Endothelial cell of umbilical vein (primary cell): ENCODE measurements at regions not wholly inside any gene's neighbourhood (a gene's known extent, or its start where the extent isn't known, plus 50 kb on each side); places are given as distances from the start of the nearest gene placed in this dataset.

Experiments
- BruUV-seq: library from RNA; stranded (reverse); fragments of 400-500 nt; replicated peaks from 2 replicates; lab custom pipeline; 2021; lab: Mats Ljungman, UMichigan
- CTCF ChIA-PET: fragments of 300-600, 350-600 bp; sonication (Branson Sonifier 250); formaldehyde crosslinking; loops from one replicate; lab custom pipeline; 2021; ENCODE audit warnings: antibody characterized with exemption, inconsistent platforms; lab: Charles Lee
- POLR2A ChIA-PET: fragments of 300-600, 350-600 bp; sonication (Branson Sonifier 250); formaldehyde crosslinking; loops from one replicate; lab custom pipeline; 2021; ENCODE audit warnings: antibody characterized with exemption, inconsistent platforms; lab: Charles Lee
- DNase-seq: peaks from one replicate; pipeline ENCODE4 v3.0.0-alpha.2; 2011; ENCODE audit warnings: low read depth, low spot score
- FAIRE-seq: peaks from 2 replicates; lab custom pipeline; 2011; peaks lifted over from hg19 to GRCh38; lab: Jason Lieb, UNC
- H2AFZ ChIP-seq: 2 replicates; pipeline ENCODE4 v1.6.0; 2012; ENCODE audit warnings: low read depth, low read length, control low read depth, inconsistent platforms
- H3K27ac ChIP-seq: 2 replicates; pipeline ENCODE4 v1.5.1; 2011; ENCODE audit warnings: low read depth, mild to moderate bottlenecking, control low read depth, low read length, moderate library complexity; ENCODE audit not compliant: insufficient read depth
- H3K27me3 ChIP-seq, 2 experiments: 2 replicates each; pipeline versions ENCODE4 v1.6.0 to v1.6.1; 2011; ENCODE audit warnings: low read length in 2 of 2, mixed read lengths in 1 of 2; ENCODE audit not compliant: control insufficient read depth in 2 of 2, insufficient read depth in 2 of 2
- H3K36me3 ChIP-seq, 2 experiments: 2 replicates in 1 of 2; 3 replicates in 1 of 2; pipeline ENCODE4 v1.5.1; 2011; ENCODE audit warnings: low read length in 2 of 2, mild to moderate bottlenecking in 1 of 2, moderate library complexity in 1 of 2; ENCODE audit not compliant: control insufficient read depth in 2 of 2, insufficient read depth in 2 of 2; ENCODE audit errors: extremely low read depth in 1 of 2
- H3K4me1 ChIP-seq: 3 replicates; pipeline ENCODE4 v1.5.1; 2011; ENCODE audit warnings: mild to moderate bottlenecking, low read length; ENCODE audit not compliant: control insufficient read depth, insufficient read depth; ENCODE audit errors: extremely low read depth
- H3K4me2 ChIP-seq: 2 replicates; pipeline ENCODE4 v1.6.1; 2011; ENCODE audit warnings: low read length, control low read depth, mixed read lengths; ENCODE audit not compliant: insufficient read depth
- H3K4me3 ChIP-seq, 3 experiments: fragments of 200-600 bp in 1 of 3; sonication (generic), shearing (Covaris generic) in 1 of 3; replicated peaks in 1 of 3; 2 replicates each; pipeline ENCODE4 v1.5.1; 2011 to 2016; ENCODE audit warnings: control low read depth in 3 of 3, low read length in 3 of 3, mild to moderate bottlenecking in 2 of 3, inconsistent platforms in 1 of 3, low read depth in 1 of 3, moderate library complexity in 1 of 3; ENCODE audit not compliant: insufficient read depth in 1 of 3
- H3K79me2 ChIP-seq: 2 replicates; pipeline ENCODE4 v1.6.0; 2012; ENCODE audit warnings: low read length, inconsistent platforms; ENCODE audit not compliant: control insufficient read depth, insufficient read depth
- H3K9ac ChIP-seq: replicated peaks from 2 replicates; pipeline ENCODE3; 2011; ENCODE audit warnings: low read length, control low read depth; ENCODE audit not compliant: insufficient read depth; ENCODE audit errors: extremely low read depth
- H3K9me1 ChIP-seq: replicated peaks from 3 replicates; pipeline ENCODE4 v1.6.0; 2011; ENCODE audit warnings: mild to moderate bottlenecking, low read length; ENCODE audit not compliant: control insufficient read depth, insufficient read depth; ENCODE audit errors: extremely low read depth
- H3K9me3 ChIP-seq: replicated peaks from 2 replicates; pipeline ENCODE4 v1.5.1; 2012; ENCODE audit warnings: low read length, inconsistent platforms; ENCODE audit not compliant: control insufficient read depth, insufficient read depth
- H4K20me1 ChIP-seq: replicated peaks from 2 replicates; pipeline ENCODE3; 2011; ENCODE audit warnings: mild to moderate bottlenecking, low read length; ENCODE audit not compliant: control insufficient read depth, insufficient read depth; ENCODE audit errors: extremely low read depth
- CTCF ChIP-seq, 2 donors: IDR thresholded peaks; 1 replicate in 1 of 2; 2 replicates in 1 of 2; pipeline ENCODE4 v1.5.1; 2011; ENCODE audit warnings: low read length in 2 of 2, mild to moderate bottlenecking in 2 of 2, moderate library complexity in 2 of 2, control low read depth in 1 of 2, inconsistent platforms in 1 of 2, low read depth in 1 of 2; ENCODE audit not compliant: insufficient read depth in 1 of 2; ENCODE audit errors: extremely low read depth in 1 of 2
- EZH2 ChIP-seq: IDR thresholded peaks from 2 replicates; pipeline ENCODE4 v1.6.1; 2012; ENCODE audit warnings: borderline replicate concordance, low read depth, mild to moderate bottlenecking, moderate library complexity, low read length, inconsistent platforms; ENCODE audit not compliant: severe bottlenecking
- FOS ChIP-seq: IDR thresholded peaks from 2 replicates; pipeline ENCODE4 v1.6.1; 2011; ENCODE audit warnings: mild to moderate bottlenecking, low read length, moderate library complexity, borderline replicate concordance; ENCODE audit not compliant: insufficient read depth
- GATA2 ChIP-seq: IDR thresholded peaks from 2 replicates; pipeline ENCODE4 v1.7.0; 2011; ENCODE audit warnings: low read depth, mild to moderate bottlenecking, moderate library complexity, mixed read lengths, low read length; ENCODE audit not compliant: insufficient read length, insufficient read depth
- JUN ChIP-seq: IDR thresholded peaks from 2 replicates; pipeline ENCODE4 v1.6.1; 2011; ENCODE audit warnings: borderline replicate concordance, low read depth; ENCODE audit not compliant: insufficient read length, insufficient read depth
- MAX ChIP-seq: IDR thresholded peaks from 2 replicates; pipeline ENCODE4 v1.6.1; 2011; ENCODE audit not compliant: insufficient read depth, insufficient read length
- MYC ChIP-seq: IDR thresholded peaks from one replicate; pipeline ENCODE4 v1.6.1; 2011; ENCODE audit warnings: mild to moderate bottlenecking, low read depth, low read length
- POLR2A ChIP-seq: IDR thresholded peaks from 2 replicates; pipeline ENCODE4 v1.6.1; 2012; ENCODE audit warnings: low read depth, mild to moderate bottlenecking, control low read depth, low read length
- POLR2AphosphoS5 ChIP-seq: IDR thresholded peaks from 2 replicates; pipeline ENCODE4 v1.6.1; 2012; ENCODE audit warnings: low read depth, mild to moderate bottlenecking, control low read depth, low read length, moderate library complexity; ENCODE audit not compliant: insufficient read depth
- dilution Hi-C: fragments of 300-500 bp; cut with MboI; formaldehyde crosslinking; loops from one replicate; pipeline ENCODE4 v1.15.0; 2019; ENCODE audit warnings: low sequenced_read_pairs; ENCODE audit not compliant: extremely low pct_ligation_motif_present
- intact Hi-C: fragments of 100-400 bp; cut with micrococcal nuclease; formaldehyde crosslinking; loops from one replicate; pipeline ENCODE4 v1.10.0; 2022

GRCh38 chr4:148664636-148665035 is 222.4 kb upstream of the NR3C2 start:
- Histone ChIP-seq H3K4me2 (no peak overlapping the region), H3K4me1 (peaks cover 3% of the 10 kb centered on the region), H3K27me3 (no peaks in the 10 kb centered on the region), H4K20me1 (no peaks in the 10 kb centered on the region), H3K36me3 (no peaks in the 10 kb centered on the region), H3K9me1 (no peaks in the 10 kb centered on the region), H3K4me3 (no peak overlapping the region), H3K79me2 (no peaks in the 10 kb centered on the region), H3K9me3 (no peaks in the 10 kb centered on the region), H3K9ac (no peak overlapping the region), H2AFZ (no peak overlapping the region), H3K27ac (no peak overlapping the region)
- FAIRE-seq (no peak), DNase-seq (no peak)
- TF ChIP-seq MAX (no peak), FOS (no peak), POLR2AphosphoS5 (no peak), POLR2A (no peak), MYC (no peak), JUN (no peak), CTCF (IDR thresholded peaks at IDR 0.05; ENCODE audit: extremely low read depth in 1 of 2, insufficient read depth in 1 of 2, low read depth in 1 of 2, low read length in 2 of 2) (no peak), EZH2 (no peak), GATA2 (no peak)
- intact Hi-C loops (no loop called here), dilution Hi-C loops (no loop called here)
- ChIA-PET POLR2A (no interaction called here), CTCF (no interaction called here)
- no TSS peak for BruUV-seq
